RWPE2 (cell line): ENCODE measurements at regions not wholly inside any gene's neighbourhood (a gene's known extent, or its start where the extent isn't known, plus 50 kb on each side); places are given as distances from the start of the nearest gene placed in this dataset.

ENCODE experiments used
- ATAC-seq: fragments of 200-7000 bp; cut with Tn5 transposase; 3 replicates; pipeline ENCODE4 v1.9.1; 2021; ENCODE audit warnings: low read depth
- DNase-seq: peaks from one replicate; pipeline ENCODE4 v3.0.0-alpha.2; 2020; ENCODE audit warnings: low spot score
- H3K27ac ChIP-seq: fragments of 450-650 bp; 2 replicates; pipeline ENCODE4 v1.5.1; 2017; ENCODE audit warnings: mild to moderate bottlenecking; ENCODE audit not compliant: poor library complexity, severe bottlenecking
- H3K27me3 ChIP-seq: fragments of 250-450 bp; sonication (Bioruptor Pico); 2 replicates; pipeline ENCODE4 v1.5.1; 2021; ENCODE audit warnings: mild to moderate bottlenecking, moderate library complexity; ENCODE audit not compliant: insufficient read depth, poor library complexity, severe bottlenecking
- H3K36me3 ChIP-seq: fragments of 250-450 bp; sonication (Bioruptor Pico); 2 replicates; pipeline ENCODE4 v1.5.1; 2020; ENCODE audit warnings: low read depth, mild to moderate bottlenecking, moderate library complexity
- H3K4me1 ChIP-seq: fragments of 250-450 bp; sonication (Bioruptor Pico); 2 replicates; pipeline ENCODE4 v1.5.1; 2021; ENCODE audit warnings: mild to moderate bottlenecking, moderate library complexity; ENCODE audit not compliant: insufficient read depth, poor library complexity, severe bottlenecking
- H3K4me3 ChIP-seq: fragments of 250-450 bp; sonication (Bioruptor Pico); 2 replicates; pipeline ENCODE4 v1.5.1; 2021; ENCODE audit warnings: mild to moderate bottlenecking, moderate library complexity; ENCODE audit not compliant: severe bottlenecking
- H3K9me3 ChIP-seq: fragments of 250-450 bp; sonication (Bioruptor Pico); 2 replicates; pipeline ENCODE4 v1.5.1; 2021; ENCODE audit warnings: mild to moderate bottlenecking, moderate library complexity; ENCODE audit not compliant: severe bottlenecking
- CTCF ChIP-seq: fragments of 450-650 bp; IDR thresholded peaks from one replicate; pipeline ENCODE4 v1.5.1; 2017; ENCODE audit warnings: mild to moderate bottlenecking, moderate library complexity; ENCODE audit not compliant: poor library complexity, severe bottlenecking

GRCh38 chr5:26231316-26231715, 807.1 kb downstream of the CDH9 start:
- Histone ChIP-seq H3K4me1 (no peaks in the 10 kb centered on the region), H3K9me3 (no peaks in the 10 kb centered on the region), H3K4me3 (no peak overlapping the region), H3K27ac (no peak overlapping the region), H3K27me3 (no peaks in the 10 kb centered on the region), H3K36me3 (no peaks in the 10 kb centered on the region)
- DNase-seq (no peak), ATAC-seq (no peak)
- TF ChIP-seq CTCF, result no peak

- no peak for TF ChIP-seq CTCF
- Histone ChIP-seq H3K9me3 (no peaks in the 10 kb centered on the region), H3K36me3 (no peaks in the 10 kb centered on the region), H3K27ac (no peak overlapping the region), H3K4me1 (no peaks in the 10 kb centered on the region), H3K27me3 (peaks cover under 1% of the 10 kb centered on the region), H3K4me3 (no peak overlapping the region)
- no peak for ATAC-seq
- no peak for DNase-seq
These were observed 808.5 kb downstream of the CDH9 start for GRCh38 chr5:26229848-26230247.

DNA sequence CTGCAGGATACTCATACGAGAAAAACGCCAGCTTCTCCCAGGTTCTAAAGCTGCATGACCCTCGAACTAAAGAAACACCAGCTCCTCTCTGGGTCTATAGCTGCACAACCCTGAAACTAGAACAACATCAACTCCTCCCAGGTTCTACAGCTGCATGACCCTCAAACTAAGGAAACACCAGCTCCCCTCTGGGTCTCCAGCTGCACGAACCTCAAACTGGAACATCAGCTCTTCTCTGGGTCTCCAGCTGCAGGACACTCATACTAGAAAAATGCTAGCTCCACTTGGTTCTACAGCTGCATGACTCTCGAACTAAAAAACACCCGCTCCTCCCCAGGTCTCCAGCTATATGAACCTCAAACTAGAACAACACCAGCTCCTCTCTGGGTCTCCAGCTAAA, 811.1 kb downstream of the CDH9 start:
- H3K36me3 ChIP-seq, result no peaks in the 10 kb centered on the region
- H3K4me1 ChIP-seq, result no peaks in the 10 kb centered on the region
- no peak for TF ChIP-seq CTCF
- no peak overlapping the region for H3K4me3 ChIP-seq
- H3K27me3 ChIP-seq, result peaks cover 2% of the 10 kb centered on the region
- no peak for ATAC-seq
- DNase-seq, result no peak
- no peak overlapping the region for H3K27ac ChIP-seq
- H3K9me3 ChIP-seq, result no peaks in the 10 kb centered on the region

- Histone ChIP-seq H3K36me3 (no peaks in the 10 kb centered on the region), H3K4me3 (no peak overlapping the region), H3K27ac (no peak overlapping the region), H3K27me3 (peaks cover 6% of the 10 kb centered on the region), H3K9me3 (no peaks in the 10 kb centered on the region), H3K4me1 (no peaks in the 10 kb centered on the region)
- no peak for TF ChIP-seq CTCF
- ATAC-seq (no peak), DNase-seq (no peak)
These were observed 833.3 kb downstream of the CDH9 start for GRCh38 chr5:26205121-26205520.

DNA sequence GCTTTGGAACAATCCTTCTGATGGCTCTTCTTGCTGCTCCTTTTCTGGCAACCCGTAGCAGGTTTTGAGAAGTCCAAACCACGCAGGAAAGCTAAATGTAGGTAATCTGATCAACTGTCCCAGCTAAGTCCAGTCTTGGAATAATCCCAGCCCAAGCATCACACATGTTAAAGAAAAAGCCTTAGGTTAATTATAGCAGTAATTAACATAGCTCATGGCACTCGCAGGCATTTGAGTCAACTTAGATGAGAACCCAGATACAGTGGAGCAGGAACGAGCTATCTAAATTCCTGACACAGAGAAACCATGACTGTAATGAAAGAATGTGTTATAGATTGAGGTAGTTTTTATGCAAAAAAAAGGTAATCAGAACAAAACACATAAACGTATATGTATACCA, 844.8 kb downstream of the CDH9 start:
- TF ChIP-seq CTCF, result no peak
- no peak overlapping the region for H3K4me3 ChIP-seq
- no peak overlapping the region for H3K27ac ChIP-seq
- H3K36me3 ChIP-seq, result no peaks in the 10 kb centered on the region
- ATAC-seq, result no peak
- no peaks in the 10 kb centered on the region for H3K4me1 ChIP-seq
- no peak for DNase-seq
- H3K9me3 ChIP-seq, result no peaks in the 10 kb centered on the region
- H3K27me3 ChIP-seq, result peaks cover 3% of the 10 kb centered on the region
